Activated naive CD8-positive, alpha-beta T cell (primary cell): ENCODE measurements at regions not wholly inside any gene's neighbourhood (a gene's known extent, or its start where the extent isn't known, plus 50 kb on each side); places are given as distances from the start of the nearest gene placed in this dataset.

Experiments
- H3K27ac Mint-ChIP-seq: one replicate; pipeline ENCODE4 v1.8.0; 2021; ENCODE audit warnings: mixed read lengths
- H3K27me3 Mint-ChIP-seq: one replicate; pipeline ENCODE4 v1.8.0; 2021; ENCODE audit warnings: mixed read lengths
- H3K36me3 Mint-ChIP-seq: one replicate; pipeline ENCODE4 v1.8.0; 2021; ENCODE audit warnings: mixed read lengths
- H3K4me1 Mint-ChIP-seq: one replicate; pipeline ENCODE4 v1.8.0; 2021; ENCODE audit warnings: low read depth, mixed read lengths
- H3K4me3 Mint-ChIP-seq: one replicate; pipeline ENCODE4 v1.8.0; 2021; ENCODE audit warnings: mild to moderate bottlenecking, mixed read lengths
- H3K9me3 Mint-ChIP-seq: one replicate; pipeline ENCODE4 v1.8.0; 2021; ENCODE audit warnings: low read depth, mixed read lengths

- Mint-ChIP-seq H3K4me1 (no peaks in the 10 kb centered on the region), H3K9me3 (peaks cover 3% of the 10 kb centered on the region), H3K4me3 (no peak overlapping the region), H3K27ac (no peak overlapping the region), H3K27me3 (no peaks in the 10 kb centered on the region), H3K36me3 (peaks cover 3% of the 10 kb centered on the region)
Observed at GRCh38 chr13:88051746-88052482, 380.7 kb downstream of the SLITRK5 start.

- Mint-ChIP-seq H3K4me1 (no peaks in the 10 kb centered on the region), H3K27ac (no peak overlapping the region), H3K9me3 (peaks cover 16% of the 10 kb centered on the region), H3K27me3 (no peaks in the 10 kb centered on the region), H3K36me3 (no peaks in the 10 kb centered on the region), H3K4me3 (no peak overlapping the region)
Observed at GRCh38 chr13:88063741-88064140, 392.6 kb downstream of the SLITRK5 start.

GRCh38 chr13:88066847-88067246 lies 395.7 kb downstream of the SLITRK5 start:
- no peaks in the 10 kb centered on the region for H3K36me3 Mint-ChIP-seq
- no peaks in the 10 kb centered on the region for H3K4me1 Mint-ChIP-seq
- H3K9me3 Mint-ChIP-seq, result peaks cover 12% of the 10 kb centered on the region
- no peaks in the 10 kb centered on the region for H3K27me3 Mint-ChIP-seq
- H3K27ac Mint-ChIP-seq, result no peak overlapping the region
- no peak overlapping the region for H3K4me3 Mint-ChIP-seq

- no peak overlapping the region for H3K27ac Mint-ChIP-seq
- no peaks in the 10 kb centered on the region for H3K27me3 Mint-ChIP-seq
- peaks cover 8% of the 10 kb centered on the region for H3K9me3 Mint-ChIP-seq
- no peaks in the 10 kb centered on the region for H3K36me3 Mint-ChIP-seq
- H3K4me3 Mint-ChIP-seq, result no peak overlapping the region
- H3K4me1 Mint-ChIP-seq, result no peaks in the 10 kb centered on the region
Observed at GRCh38 chr13:88068316-88068715, 397.1 kb downstream of the SLITRK5 start.

- Mint-ChIP-seq H3K27me3 (no peaks in the 10 kb centered on the region), H3K9me3 (peaks cover 8% of the 10 kb centered on the region), H3K27ac (no peak overlapping the region), H3K36me3 (no peaks in the 10 kb centered on the region), H3K4me3 (no peak overlapping the region), H3K4me1 (no peaks in the 10 kb centered on the region)
Observed at GRCh38 chr13:88068975-88069374, 397.8 kb downstream of the SLITRK5 start.

DNA sequence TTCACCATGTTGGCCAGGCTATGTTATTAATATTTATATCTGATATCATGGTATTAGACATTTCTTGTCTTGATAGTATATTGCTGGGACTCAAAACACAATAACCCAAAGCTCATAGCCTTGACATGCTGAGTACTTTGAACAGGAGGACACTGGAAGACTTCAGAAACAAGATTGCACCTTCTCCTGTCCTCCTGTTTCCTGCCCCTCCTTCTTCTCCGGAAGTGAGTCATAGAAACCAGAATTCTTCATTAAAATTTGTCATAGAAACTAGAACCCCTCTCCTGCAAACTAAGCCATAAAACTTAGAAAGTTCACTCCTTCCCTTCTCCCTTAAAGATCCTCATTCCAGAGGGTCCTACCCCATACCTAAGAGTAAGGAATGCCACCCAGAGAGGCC lies 400.2 kb downstream of the SLITRK5 start:
- no peaks in the 10 kb centered on the region for H3K27me3 Mint-ChIP-seq
- no peak overlapping the region for H3K27ac Mint-ChIP-seq
- H3K9me3 Mint-ChIP-seq, result no peaks in the 10 kb centered on the region
- no peaks in the 10 kb centered on the region for H3K36me3 Mint-ChIP-seq
- H3K4me3 Mint-ChIP-seq, result no peak overlapping the region
- H3K4me1 Mint-ChIP-seq, result no peaks in the 10 kb centered on the region

DNA sequence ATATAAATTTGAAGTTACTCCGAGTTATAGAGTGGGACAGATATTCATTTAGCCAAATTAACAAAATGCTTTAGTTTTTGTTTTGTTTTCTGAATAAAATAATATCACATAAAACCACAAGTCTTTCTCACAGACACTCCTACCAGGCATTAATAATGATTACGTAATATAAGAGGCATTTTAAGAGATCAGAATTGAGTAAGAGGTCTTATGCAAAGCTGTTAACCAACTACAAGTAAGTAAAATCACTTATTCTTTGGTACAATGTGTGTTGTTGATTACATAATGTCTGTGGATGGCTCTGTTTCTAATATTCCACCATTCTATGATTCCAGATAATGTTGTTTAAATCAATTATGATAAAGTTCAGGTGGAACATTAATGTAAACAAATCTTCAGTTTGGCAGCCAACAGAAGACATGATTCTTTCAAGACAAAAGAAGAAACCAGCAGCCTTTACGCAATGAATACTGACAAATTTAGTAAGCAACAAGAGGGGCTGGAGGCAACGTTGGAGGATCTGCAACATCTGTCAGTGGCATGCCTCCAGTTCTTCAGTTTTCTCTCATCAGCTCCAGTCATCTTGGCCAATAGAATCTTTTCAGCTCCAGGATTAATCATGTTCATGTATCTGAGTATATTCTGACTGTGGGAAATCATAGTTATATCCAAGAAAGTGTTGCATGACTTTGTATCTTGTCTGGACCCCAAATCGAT lies 403.8 kb downstream of the SLITRK5 start:
- Mint-ChIP-seq H3K27ac (no peak overlapping the region), H3K36me3 (no peaks in the 10 kb centered on the region), H3K27me3 (no peaks in the 10 kb centered on the region), H3K9me3 (no peaks in the 10 kb centered on the region), H3K4me3 (no peak overlapping the region), H3K4me1 (no peaks in the 10 kb centered on the region)

- no peaks in the 10 kb centered on the region for H3K27me3 Mint-ChIP-seq
- no peak overlapping the region for H3K4me3 Mint-ChIP-seq
- H3K4me1 Mint-ChIP-seq, result no peaks in the 10 kb centered on the region
- H3K27ac Mint-ChIP-seq, result no peak overlapping the region
- H3K36me3 Mint-ChIP-seq, result no peaks in the 10 kb centered on the region
- H3K9me3 Mint-ChIP-seq, result no peaks in the 10 kb centered on the region
Observed at GRCh38 chr13:88085036-88085435, 413.9 kb downstream of the SLITRK5 start.

DNA sequence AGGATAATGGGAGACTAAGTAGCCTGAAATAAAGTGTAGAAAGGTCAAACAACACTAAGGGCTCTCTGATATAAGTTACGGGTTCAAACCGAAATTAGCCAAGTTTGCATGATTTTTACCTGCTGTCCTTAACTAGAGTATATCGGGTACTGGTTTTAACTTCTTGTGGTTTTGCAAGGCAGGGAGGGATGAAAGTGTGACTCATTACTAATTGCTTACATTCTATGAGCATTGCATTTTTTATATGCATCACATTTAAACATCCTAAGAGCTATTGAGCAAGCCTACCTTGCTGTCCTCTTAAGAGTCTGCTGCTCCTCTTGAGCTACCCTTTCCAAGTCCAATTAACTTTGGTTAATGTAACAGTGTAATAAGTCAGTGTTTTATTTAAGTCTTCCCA lies 415.4 kb downstream of the SLITRK5 start:
- Mint-ChIP-seq H3K36me3 (no peaks in the 10 kb centered on the region), H3K4me1 (no peaks in the 10 kb centered on the region), H3K27ac (no peak overlapping the region), H3K9me3 (peaks cover 3% of the 10 kb centered on the region), H3K4me3 (no peak overlapping the region), H3K27me3 (no peaks in the 10 kb centered on the region)

- H3K9me3 Mint-ChIP-seq, result no peaks in the 10 kb centered on the region
- no peak overlapping the region for H3K4me3 Mint-ChIP-seq
- H3K4me1 Mint-ChIP-seq, result peaks cover 3% of the 10 kb centered on the region
- H3K27me3 Mint-ChIP-seq, result no peaks in the 10 kb centered on the region
- no peak overlapping the region for H3K27ac Mint-ChIP-seq
- H3K36me3 Mint-ChIP-seq, result no peaks in the 10 kb centered on the region
Observed at GRCh38 chr13:88097541-88097940, 426.4 kb downstream of the SLITRK5 start.

GRCh38 chr13:88103824-88104223 lies 432.7 kb downstream of the SLITRK5 start:
- Mint-ChIP-seq H3K36me3 (no peaks in the 10 kb centered on the region), H3K9me3 (no peaks in the 10 kb centered on the region), H3K4me1 (peaks cover 7% of the 10 kb centered on the region), H3K27me3 (no peaks in the 10 kb centered on the region), H3K4me3 (no peak overlapping the region), H3K27ac (no peak overlapping the region)

GRCh38 chr13:88104576-88104975 lies 433.4 kb downstream of the SLITRK5 start:
- no peaks in the 10 kb centered on the region for H3K36me3 Mint-ChIP-seq
- H3K27me3 Mint-ChIP-seq, result no peaks in the 10 kb centered on the region
- peaks cover 7% of the 10 kb centered on the region for H3K4me1 Mint-ChIP-seq
- H3K4me3 Mint-ChIP-seq, result no peak overlapping the region
- no peak overlapping the region for H3K27ac Mint-ChIP-seq
- no peaks in the 10 kb centered on the region for H3K9me3 Mint-ChIP-seq

DNA sequence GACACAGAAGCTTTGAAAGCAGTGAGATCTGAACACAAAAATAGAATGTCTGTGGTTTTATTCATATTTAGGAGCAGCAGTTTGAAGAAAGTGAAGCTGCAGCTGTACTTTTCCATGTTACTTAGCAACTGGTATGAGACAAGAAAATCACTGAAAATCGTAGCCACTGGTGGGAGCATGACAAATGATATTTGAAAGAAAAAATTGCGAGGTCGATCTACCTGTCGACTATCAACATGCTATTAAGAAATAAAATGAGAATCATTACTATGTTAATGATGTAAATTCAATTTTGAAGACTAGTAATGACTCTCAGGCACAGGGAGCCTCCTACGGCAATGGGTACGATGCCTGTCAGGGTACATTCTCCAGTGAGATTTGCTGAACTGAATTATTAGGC lies 436.4 kb downstream of the SLITRK5 start:
- Mint-ChIP-seq H3K9me3 (no peaks in the 10 kb centered on the region), H3K4me3 (no peak overlapping the region), H3K27ac (no peak overlapping the region)

GRCh38 chr13:88112526-88112925 lies 441.4 kb downstream of the SLITRK5 start:
- no peak overlapping the region for H3K27ac Mint-ChIP-seq
- no peaks in the 10 kb centered on the region for H3K9me3 Mint-ChIP-seq
- no peaks in the 10 kb centered on the region for H3K27me3 Mint-ChIP-seq
- no peaks in the 10 kb centered on the region for H3K36me3 Mint-ChIP-seq
- H3K4me1 Mint-ChIP-seq, result peaks cover 2% of the 10 kb centered on the region
- H3K4me3 Mint-ChIP-seq, result no peak overlapping the region

More for the DNA sequence above, 436.4 kb downstream of the SLITRK5 start:
- Mint-ChIP-seq H3K36me3 (no peaks in the 10 kb centered on the region), H3K27me3 (no peaks in the 10 kb centered on the region), H3K4me1 (peaks cover 7% of the 10 kb centered on the region)

- Mint-ChIP-seq H3K9me3 (no peaks in the 10 kb centered on the region), H3K27ac (no peak overlapping the region), H3K36me3 (no peaks in the 10 kb centered on the region), H3K4me1 (no peaks in the 10 kb centered on the region), H3K27me3 (no peaks in the 10 kb centered on the region), H3K4me3 (no peak overlapping the region)
Observed at GRCh38 chr13:88115976-88116375, 444.8 kb downstream of the SLITRK5 start.

GRCh38 chr13:88118952-88119351 lies 447.8 kb downstream of the SLITRK5 start:
- no peaks in the 10 kb centered on the region for H3K4me1 Mint-ChIP-seq
- H3K36me3 Mint-ChIP-seq, result no peaks in the 10 kb centered on the region
- peaks cover 5% of the 10 kb centered on the region for H3K9me3 Mint-ChIP-seq
- no peaks in the 10 kb centered on the region for H3K27me3 Mint-ChIP-seq
- H3K4me3 Mint-ChIP-seq, result no peak overlapping the region
- H3K27ac Mint-ChIP-seq, result no peak overlapping the region
